G401 (cell line): ENCODE measurements at regions not wholly inside any gene's neighbourhood (a gene's known extent, or its start where the extent isn't known, plus 50 kb on each side); places are given as distances from the start of the nearest gene placed in this dataset.

Source experiments
- DNase-seq: peaks from one replicate; pipeline ENCODE4 v3.0.0-alpha.2; 2015; ENCODE audit warnings: low spot score
- in situ Hi-C: cut with HindIII; loops from 2 replicates; pipeline ENCODE4 v1.10.0; 2016; ENCODE audit warnings: low sequenced_read_pairs, mixed read lengths

- no peak for DNase-seq
- in situ Hi-C loops: no loop called here
Observed at GRCh38 chr9:135216791-135217441, 129.4 kb downstream of the OLFM1 start.

- no peak for DNase-seq
- in situ Hi-C loops: no loop called here
Observed at GRCh38 chr9:135217836-135218235, 130.4 kb downstream of the OLFM1 start.

DNA sequence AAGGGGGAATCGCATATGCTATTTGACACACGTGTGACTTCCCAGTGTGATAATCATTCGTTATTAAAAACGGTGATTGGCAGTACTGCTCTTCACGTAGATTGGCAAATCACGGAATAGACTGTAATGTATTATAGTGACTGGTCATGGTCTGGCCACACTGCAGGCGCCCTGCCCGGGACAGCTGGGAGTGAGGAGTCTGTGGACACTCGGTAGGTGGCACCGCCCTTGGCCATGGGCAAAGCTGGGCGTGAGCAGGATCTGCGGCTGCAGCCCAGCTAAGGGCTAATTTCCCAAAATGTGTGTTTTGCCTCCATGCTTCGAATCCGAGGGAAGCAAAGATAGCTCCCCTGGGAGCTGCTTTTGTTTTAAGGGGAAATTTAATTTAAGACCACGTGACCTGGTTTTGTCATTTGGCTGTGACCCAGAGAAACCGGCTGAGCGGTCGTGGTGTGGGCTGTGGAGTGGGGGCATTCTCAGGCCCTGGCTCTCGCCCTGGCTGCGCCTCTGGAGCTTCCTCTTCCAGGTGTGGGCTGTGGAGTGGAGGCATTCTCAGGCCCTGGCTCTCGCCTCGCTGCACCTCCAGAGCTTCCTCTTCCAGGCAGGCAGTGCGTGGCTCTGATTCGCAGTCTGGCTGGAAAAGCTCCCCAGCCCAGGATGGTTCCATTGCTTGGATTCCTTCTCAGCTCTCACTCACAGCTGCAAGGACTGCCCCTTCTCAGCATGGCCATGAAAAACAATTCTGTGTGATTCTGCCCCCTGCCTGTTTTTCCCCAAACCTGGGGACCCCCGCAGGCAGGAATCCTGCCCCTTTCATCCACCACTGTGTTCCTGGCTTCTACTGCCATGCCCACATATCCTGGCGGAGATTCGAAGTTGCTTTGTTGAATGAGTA is 131.1 kb downstream of the OLFM1 start:
- in situ Hi-C loops: no loop called here
- DNase-seq: no peak

DNA sequence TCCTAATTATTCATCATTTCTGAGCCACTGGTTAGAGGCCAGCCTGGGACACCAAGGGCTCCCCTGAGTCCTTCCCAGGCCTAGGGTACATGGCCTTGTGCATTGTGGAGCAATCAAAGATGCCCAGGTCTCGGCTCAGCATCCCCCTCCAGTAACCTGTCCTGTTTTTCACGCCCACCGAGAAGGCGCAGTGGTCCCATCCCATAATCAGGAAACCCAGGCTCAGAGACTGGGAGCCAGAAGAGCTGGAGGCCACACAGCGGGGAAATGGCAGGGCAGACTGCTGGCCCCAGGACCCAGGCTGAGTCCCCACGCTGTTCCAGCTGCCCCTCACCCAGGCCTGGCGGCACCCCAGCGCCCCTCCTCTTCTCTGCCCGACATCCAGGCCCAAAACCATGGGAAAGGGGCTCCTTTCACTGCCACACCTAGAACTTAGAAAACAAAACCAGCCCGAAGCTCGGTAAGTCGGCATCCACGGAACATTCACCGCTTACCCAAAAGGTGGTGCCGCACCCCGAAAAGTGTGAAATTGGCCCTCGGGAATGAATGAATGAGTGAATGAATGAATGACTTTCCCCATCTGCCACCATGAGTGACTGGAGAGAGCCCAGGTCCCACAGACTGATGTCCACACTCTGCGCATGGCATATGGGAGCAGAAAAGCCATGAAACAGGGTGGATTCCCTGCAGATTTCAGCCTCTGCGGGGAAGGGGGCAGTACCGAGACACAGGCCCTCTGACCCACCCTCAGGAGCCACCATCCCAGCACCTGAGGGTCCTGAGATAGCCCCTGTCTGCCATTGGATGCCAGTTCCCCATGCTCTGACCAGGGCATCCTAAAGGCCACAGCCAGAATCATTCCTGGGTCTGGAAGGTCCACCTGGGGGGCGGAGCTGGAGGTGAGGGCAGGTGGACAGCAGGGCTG is 132.5 kb downstream of the OLFM1 start:
- no peak for DNase-seq
- in situ Hi-C loops: no loop called here

GRCh38 chr9:135220601-135221575 is 133.4 kb downstream of the OLFM1 start:
- no peak for DNase-seq

DNA sequence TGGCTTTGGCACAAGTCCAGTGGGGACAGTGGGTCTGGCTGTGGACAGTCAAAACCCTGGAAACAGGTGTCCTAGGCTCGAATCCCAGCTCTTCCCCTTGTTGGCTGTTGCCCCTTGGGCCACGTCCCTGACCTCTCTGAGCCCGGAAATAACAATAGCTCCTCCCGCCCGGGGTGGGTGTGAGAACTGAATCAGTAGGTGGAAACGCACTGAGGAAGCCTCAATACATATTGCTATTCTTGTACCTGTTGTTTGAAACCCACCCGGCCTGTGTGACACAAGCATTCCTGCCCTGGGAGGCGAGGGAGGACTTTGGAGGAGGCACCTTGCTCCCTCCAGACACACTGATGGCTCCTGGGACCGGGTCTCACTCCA is 134.1 kb downstream of the OLFM1 start:
- DNase-seq: no peak
- in situ Hi-C loops: no loop called here

More at GRCh38 chr9:135220601-135221575, 133.4 kb downstream of the OLFM1 start:
- in situ Hi-C loops: no loop called here

GRCh38 chr9:135221951-135222631 is 134.6 kb downstream of the OLFM1 start:
- no peak for DNase-seq
- in situ Hi-C loops: no loop called here

DNA sequence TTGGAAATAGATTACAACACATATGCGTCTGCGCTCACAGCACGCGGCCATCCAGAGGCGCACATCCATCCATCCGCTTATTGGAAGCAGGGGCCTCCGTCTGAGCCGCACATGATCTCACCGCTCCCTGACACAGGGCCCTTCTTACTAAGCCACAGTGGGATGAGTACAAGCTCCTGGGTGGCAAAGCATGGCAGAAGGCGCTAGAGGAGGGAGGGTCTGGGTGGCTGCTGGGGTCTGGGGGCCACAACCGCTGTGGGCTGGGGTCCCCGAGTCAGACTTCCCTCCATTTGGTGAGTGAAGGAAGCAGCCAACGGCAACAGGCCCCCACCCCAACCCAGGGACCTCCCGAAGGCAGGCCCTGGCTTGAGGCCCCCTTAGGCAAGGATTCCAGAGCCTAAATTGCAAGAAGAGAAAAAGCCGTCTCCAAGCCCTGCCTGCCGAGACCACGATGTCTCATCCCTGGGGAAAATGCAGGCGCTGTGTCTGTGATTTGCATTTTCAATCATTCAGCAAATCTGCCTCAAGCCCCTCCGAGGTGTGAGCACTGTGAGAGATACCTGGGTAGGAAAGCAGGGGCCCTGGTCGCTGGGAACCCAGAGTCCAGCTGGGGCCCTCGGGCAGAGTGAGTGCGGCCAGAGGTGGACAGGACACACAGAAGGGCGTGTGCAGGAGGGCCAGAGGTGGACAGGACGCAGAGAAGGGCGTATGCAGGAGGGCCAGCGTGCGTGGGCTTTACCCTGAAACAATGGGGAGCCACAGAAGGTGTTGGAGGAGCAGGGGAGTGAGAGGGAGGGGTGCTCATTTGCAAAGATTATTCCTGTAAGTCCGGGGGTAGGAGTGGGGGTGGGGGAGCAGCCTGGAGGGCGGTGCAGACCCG is 135.7 kb downstream of the OLFM1 start:
- in situ Hi-C loops: no loop called here
- no peak for DNase-seq

- in situ Hi-C loops: no loop called here
- no peak for DNase-seq
Observed at GRCh38 chr9:135223831-135224230, 136.4 kb downstream of the OLFM1 start.

GRCh38 chr9:135224286-135224877 is 136.9 kb downstream of the OLFM1 start:
- in situ Hi-C loops: no loop called here

DNA sequence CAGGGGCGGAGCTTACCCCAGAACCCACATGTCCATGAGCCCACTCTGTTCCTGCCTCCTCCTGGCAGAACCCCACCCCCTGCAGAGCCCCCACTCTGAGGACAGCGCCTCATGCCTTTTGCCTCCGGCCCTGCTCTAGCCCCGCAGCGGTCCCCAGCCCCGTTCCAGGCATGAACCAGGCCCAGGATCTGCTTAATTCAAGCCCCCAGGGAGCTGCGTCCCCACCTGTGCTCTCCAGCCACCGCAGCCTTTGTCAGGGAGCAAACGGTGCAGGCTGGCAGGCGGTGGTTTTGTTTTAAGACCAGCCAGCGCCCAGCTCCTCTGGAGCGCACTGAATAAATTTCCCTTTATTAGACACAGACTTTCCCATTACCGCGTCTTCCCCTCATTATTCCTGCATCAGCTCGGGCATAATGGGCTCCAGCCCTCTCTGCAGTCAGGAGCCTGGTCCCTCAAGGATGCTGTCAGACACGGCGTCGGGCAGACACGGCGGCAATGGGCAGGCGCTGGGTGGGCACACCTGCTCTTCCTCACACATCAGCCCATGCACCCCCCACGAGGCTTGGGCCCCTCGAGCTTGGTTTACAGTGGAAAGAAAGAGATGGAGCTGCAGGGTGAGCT is 137.6 kb downstream of the OLFM1 start:
- in situ Hi-C loops: no loop called here
- no peak for DNase-seq

More at GRCh38 chr9:135224286-135224877, 136.9 kb downstream of the OLFM1 start:
- DNase-seq: peak; percentile 23

DNA sequence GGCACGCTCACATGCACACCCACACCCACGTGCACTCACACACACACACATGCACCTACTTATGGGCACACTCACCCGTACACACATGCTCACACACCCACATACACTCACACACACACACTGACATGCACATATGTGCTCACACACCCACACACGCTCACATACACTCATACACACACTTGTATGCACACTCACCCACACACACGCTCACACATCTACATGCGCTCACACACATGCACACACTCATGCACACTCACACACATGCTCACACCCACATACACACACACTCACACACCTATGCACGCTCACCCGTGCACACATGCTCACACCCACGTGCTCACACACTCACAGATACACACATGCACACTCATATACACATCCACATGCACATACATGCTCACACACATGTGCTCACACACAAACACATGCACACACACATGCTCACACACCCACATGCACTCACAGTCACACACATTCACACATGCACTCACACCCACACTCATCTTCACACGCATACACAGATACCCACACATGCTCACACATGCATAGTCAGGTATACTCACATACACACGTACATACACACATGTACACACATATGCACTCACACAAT is 138.3 kb downstream of the OLFM1 start:
- in situ Hi-C loops: no loop called here
- DNase-seq: no peak

- no peak for DNase-seq
- in situ Hi-C loops: no loop called here
Observed at GRCh38 chr9:135226369-135227050, 139.0 kb downstream of the OLFM1 start.

DNA sequence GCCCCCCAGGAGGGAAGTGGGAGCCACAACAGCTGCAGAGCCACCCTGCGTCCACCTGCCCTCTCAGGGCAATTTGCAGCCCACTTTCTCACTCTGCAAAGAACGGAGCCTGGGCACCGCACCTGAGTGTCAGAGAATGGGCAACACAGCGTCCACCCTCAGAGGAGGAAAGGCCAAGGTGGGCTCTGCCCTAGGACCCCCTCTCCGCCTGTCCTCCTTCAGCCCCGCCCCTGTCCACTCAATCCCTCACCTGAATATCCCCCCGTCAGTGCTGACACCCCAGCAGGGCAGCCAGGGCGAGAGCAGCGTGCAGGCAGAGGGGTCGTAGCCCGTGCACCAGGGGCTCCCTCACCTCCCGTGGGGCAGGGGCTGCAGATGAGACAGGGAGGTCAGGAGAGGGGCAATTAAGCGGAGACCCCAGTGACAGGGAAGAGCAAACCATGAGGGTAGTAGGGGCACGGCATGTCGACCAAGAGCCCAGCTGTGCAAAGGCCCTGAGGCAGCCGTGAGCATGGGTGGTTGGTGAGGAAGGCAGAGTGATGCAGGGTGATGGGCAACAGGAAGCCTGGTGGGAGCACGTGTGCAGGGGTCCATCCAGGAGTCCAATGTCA is 140.3 kb downstream of the OLFM1 start:
- in situ Hi-C loops: no loop called here
- DNase-seq: no peak
